CD4-positive, alpha-beta T cell treated with Interleukin-17A for 1 hour (primary cell): ENCODE measurements at regions not wholly inside any gene's neighbourhood (a gene's known extent, or its start where the extent isn't known, plus 50 kb on each side); places are given as distances from the start of the nearest gene placed in this dataset.
"Not testable (repeated sequence)": the region's sequence is repeated elsewhere in the genome, so short reads cannot be mapped to it uniquely, and the experiment has no call there.

Experiments used
- DNase-seq: peaks from one replicate; pipeline ENCODE4 v3.0.0-alpha.2; 2020

DNA sequence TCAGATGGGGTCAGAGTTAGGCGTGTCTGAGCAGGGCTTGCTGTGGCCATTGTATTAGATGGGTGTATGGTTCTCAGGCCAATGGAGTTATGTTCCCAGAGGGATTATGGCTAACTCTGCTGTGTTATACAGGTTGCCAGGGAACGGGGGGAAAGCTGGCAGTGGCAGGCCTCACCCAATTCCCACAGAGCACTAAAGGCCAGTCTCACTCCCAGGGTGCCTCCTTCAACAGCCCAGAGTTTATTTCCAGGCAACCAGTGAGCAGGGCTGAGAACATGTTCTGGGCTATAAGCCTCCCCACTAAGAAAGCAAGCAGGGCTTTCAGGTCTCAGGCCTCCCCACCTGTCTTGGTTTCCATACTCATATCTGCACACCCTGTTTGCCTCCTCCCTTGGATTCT lies 597.9 kb downstream of the ZNF608 start:
- DNase-seq = no peak

DNA sequence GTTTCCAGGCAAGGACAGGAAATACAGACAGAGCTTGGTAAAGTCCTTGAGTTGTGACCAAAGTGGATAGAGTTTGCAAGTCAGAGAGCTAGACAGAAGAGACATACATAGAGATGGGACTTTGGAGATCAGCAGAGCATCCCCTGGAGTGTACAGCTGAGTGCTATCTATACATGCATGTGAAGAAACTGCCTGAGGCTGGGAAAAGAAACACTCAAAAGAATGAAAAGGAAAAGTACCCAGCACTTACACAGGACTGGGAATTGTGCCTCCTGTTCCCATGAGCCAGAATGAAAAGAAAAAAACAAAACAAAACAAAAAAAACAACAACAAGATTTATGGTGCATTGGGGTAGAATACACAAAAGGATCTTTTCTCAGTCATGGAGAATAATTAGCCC lies 606.4 kb downstream of the ZNF608 start:
- no peak for DNase-seq

DNA sequence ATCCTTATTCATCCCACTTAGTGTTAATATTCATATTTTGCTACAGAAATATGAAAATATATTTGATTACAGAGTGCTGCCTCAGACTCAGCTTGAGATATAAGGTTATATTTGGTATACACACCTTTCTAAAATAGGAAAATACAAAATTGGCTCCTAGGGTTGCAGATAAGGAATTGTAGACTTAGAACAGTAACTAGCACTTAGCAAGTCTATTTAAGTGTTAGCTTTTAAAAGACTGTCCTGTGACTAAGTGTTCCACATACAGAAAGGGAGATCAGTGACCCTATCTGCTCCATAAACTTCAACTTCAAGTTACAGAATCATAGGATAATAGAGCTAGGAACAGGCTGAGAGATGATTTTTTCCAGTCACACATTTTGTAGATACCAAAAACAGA lies 607.0 kb downstream of the ZNF608 start:
- DNase-seq = no peak

DNA sequence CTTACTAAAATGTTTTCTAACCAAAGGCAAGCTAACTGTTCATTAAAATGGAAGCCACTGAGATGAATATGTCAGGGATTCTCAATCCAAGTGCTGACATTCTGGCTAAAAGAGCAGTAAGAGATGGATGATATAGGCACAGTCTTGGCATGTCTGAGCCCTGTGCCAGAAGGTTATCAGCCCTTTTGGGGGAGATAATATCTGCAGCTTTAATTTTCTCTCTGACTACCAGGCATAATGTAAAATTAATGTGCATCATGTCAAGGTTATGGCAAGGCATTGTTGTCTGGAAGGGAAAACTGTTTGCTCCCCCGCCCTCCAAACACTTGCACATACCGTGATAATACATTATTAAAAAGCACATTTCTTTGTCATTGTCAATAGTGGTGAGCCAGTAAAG lies 609.8 kb downstream of the ZNF608 start:
- no peak for DNase-seq

DNA sequence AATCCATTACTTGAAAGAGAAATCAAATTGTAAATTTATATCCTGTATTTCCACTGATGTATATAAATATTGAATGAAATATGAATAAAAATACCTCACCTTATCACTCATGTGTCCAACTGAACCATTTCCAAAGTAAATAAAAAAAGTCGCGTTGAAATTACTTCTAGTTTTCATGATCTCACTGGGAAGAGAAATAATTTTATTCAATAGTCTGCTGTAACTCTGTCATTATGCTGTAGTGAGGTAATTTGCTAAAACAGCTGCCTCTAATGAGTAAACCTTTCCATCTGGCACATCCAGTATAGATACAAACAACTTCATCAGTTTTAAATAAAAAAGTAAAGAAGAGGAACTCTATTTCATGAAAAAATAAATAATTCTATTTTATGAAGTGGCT lies 611.5 kb downstream of the ZNF608 start:
- DNase-seq = no peak

DNA sequence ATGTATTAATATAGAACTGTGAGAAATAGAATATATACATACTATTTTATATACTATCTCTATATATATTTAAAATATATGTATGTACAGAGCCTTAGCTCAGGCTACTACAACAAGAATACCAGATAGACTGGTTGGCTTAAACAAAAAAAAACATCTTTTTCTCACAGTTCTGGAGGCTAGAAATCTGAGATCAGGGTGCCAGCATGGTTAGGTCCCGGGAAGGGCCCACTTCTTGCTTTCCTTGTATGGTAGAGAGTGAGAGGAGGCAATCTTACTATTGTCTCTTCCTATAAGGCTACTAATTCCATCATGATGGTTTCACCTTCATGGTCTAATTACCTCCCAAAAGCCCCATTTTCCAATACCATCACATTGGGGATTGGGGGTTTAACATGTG lies 613.0 kb downstream of the ZNF608 start:
- DNase-seq = no peak

DNA sequence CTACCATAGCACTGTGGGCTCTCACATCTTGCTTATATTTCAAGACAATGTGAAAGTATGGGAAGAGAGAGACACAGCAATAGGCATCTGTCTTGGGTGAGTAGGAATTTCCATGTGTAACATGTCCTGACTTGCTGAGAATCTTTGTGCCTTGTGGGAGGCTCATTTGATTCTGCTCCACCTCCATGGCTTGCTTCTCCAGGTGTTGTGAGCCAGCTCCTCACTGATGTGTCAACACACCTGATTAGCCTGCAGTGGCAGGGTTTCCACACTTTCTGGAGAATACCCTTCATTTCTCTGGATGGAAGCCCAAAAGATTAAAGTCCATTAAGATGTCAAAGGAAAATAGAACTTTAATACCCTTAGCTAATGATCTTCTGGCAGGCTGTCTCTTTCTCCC lies 613.6 kb downstream of the ZNF608 start:
- DNase-seq = no peak

DNA sequence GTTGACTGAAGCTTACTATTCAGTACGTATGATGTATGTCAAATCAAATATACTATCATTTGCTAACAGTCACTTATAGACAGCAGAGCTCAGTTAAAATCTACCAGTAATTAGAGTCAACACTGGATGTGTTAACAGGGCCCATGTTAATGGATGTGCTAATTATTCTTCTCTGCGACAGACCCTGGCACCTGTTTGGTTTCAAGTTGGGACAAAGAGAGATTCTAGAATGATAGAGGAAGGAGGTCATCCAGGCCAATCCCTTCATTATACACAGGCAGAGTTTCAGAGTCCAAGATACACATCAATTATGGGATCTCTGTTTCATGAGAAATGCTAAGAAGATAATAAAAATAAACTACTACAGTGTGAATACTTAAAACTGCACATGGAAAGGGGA lies 615.0 kb downstream of the ZNF608 start:
- DNase-seq = no peak

DNA sequence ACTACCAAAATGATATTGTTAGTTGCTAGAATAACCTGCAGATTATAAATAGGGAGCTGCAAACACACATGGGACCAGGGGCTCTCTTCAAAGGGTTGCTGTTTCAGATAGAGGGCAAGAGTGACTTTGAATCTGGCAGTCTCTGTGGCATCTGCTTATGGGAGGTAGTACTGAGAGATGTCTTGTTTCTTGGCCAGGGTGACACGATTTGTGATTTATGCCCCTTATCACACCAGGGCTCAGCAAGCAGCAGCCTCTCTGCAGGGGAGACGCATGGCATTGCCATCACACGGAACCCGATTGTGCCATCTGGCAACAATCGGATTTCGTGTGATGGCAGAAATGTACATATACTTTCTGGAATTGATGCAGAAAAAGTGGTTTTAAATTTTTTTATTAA lies 615.6 kb downstream of the ZNF608 start:
- DNase-seq = no peak

DNA sequence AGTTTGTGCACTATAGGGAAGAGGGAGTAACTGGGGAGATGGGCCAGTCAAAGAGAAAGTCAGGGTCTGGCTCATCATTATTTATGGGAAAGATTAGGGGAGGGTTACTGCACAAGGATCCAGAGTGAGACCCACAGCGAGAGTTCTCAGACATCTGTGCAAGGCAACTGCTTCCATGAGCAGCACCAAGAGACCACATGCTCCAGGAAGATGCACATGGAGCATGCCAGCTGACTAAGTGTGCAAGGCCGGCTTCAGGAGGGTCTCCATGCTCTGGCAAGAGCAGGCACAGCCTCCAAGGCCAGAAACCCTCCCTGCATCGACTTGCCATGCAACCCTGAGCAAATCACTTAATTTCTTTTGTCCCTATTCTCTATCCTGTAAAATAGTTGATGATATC lies 616.9 kb downstream of the CSNK1G3 start:
- DNase-seq = no peak

DNA sequence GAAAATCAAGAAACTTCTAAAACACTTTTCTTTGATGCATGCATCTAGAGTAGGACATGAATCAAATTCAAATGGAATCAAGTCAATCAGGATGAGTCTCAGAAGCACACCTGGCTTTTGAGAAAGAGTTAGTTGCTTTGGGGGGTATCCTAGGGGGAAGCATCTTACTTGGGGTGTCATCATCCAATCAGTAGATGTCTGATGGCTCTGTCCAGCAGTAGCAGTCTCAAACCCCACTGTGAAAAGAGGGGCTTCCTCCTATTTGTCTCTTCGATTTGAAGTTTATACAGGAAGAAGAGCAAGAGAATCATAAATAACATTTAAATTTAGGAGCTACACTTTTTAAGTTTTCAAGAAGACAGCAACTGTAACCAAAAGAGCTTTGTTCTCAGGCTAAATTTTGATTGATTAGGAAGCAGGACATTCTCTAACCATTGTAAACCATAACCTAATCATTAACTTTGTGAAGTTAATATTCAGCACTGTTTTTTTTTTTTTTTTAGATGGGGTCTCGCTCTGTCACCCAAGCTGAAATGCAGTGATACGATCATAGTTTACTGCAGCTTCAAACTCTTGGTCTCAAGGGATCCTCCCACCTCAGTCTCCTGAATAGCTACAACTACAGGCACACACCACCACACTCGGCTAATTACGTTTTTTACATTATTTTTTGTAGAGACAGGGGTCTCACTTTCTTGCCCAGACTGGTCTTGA lies 614.7 kb downstream of the CSNK1G3 start:
- DNase-seq = no peak

DNA sequence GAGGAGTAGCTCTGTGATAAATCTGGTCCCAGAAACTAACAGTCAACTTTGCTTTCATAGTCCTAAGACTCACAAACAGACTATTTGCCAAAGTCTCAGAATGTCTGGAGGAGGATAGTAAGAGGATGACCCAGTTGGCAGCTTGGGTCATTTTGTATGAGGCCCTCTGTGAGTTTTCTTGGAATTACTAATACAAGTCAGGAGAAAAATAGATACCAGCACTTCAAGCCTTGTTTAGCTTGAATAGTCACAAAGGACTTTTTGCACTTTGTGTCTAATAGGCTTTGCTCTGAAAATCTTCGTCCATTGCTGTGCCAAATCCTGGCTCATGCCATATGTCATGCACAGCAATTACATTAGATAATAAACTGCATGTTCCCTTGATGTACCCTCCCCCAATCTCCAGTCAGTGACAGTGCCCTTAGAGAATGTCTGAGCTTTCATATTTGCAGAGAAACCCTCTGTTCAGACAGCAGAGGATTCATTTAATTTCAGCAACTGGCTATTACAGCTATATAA lies 612.8 kb downstream of the CSNK1G3 start:
- DNase-seq = no peak

DNA sequence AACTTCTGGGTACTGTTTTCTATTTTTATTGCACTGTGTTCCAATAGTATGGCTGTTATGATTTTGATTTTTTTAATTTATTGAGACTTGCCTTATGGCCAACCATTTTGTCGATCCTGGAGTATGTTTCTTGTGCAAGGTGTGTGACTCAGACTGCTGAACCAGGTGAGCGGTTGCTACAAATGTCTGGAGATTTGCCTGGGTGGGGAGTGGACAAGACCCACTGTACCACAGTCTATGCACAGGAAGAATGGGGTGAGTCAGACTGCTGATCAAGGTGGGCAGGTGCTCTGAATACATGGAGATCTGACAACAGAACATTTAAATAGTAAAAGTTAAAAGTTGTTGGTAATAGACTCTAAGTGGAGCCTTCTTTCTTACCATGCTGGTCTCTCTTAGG lies 609.2 kb downstream of the CSNK1G3 start:
- no peak for DNase-seq

DNA sequence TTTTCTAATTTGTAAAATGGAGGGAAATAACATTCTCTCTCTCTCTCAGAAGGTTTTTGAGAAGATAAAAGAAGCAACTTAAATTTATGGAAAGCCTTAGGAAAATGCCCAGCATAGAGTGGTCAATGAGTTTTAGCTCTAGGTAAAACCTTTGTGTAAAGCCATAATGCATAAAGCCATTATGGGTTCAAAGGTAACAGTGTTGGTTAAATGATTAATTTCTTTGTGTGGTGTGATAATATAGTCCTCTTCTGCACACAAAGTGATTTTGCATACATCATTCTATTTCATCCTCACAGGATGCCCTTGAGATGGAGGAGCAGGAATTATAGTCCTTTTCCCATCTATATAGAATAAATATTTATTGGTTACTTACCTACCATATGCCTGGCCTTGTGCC lies 602.9 kb downstream of the CSNK1G3 start:
- DNase-seq = no peak

DNA sequence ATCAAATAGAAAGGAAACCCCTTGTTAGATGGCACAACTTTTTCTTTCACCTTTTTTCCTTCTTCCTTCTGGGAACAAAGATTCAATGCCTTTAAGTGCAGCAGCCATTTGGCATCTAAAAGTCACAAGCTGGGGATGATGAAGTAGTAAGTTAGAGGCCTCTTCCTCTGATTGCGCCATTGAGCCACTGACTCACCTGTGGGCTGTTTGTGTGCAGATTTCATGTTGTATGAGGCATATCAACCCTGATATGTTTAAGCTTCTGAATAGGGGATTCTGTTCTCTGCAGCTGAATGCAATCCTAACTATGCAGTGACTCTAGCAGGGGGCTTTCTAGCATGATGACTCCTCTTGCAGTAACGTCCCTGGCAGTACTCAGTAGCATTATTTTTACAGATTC lies 599.9 kb downstream of the CSNK1G3 start:
- DNase-seq = no peak

DNA sequence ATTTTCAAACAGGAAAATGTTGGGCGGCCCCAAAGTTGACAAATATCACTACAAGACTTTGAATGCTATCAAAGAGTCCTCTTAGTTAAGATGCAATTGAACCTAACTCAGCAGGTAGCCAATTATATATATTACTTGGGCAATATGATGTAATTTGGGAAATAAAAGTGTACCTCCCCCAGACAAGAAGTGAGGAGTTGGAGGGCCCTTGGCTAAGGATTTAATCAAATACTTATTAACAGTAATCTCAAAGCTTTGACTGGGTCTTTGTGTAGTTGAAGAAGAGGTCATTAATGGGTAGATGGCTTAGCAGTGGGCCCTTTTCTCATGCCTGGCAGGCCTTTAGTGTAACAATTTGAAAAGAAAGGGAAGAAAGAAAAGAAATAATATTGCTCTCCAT lies 599.0 kb downstream of the CSNK1G3 start:
- no peak for DNase-seq

DNA sequence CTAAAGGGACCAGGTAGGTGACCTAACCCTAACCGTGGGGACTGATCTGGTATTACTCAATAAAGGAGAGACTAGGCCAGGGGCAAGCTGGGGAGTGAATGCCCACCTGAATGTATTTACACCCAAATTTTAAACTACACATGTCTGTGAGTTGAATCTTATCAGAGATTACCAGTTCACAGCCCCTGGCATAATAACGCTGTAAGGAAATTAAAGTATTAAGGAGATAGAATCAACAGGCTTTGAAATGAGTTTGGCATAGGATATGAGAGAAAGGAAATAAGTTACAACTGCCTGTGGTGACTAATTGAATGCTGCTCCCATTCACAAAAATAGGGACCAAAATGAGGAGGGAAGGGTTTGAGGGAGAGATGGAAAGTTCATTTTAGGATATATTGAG lies 593.3 kb downstream of the CSNK1G3 start:
- no peak for DNase-seq

DNA sequence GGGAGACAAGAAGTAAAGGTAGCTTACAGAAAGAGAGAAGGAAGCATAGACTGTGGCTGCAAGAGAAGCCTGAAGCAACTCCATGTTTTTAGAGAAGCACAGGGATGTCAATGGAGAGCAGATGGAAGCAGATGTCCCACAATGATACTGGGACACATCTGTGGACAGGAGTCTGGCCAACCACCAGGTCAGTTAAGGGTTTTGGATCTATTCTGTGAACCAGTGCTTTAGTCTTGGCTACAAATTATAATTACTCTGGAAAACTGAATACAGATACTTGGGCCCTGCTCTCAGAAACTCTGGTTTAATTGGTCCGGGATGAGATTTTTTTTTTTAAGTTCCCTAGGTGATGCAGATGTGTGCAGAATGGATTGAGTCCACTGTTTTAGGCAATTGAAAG lies 592.8 kb downstream of the CSNK1G3 start:
- DNase-seq = no peak

DNA sequence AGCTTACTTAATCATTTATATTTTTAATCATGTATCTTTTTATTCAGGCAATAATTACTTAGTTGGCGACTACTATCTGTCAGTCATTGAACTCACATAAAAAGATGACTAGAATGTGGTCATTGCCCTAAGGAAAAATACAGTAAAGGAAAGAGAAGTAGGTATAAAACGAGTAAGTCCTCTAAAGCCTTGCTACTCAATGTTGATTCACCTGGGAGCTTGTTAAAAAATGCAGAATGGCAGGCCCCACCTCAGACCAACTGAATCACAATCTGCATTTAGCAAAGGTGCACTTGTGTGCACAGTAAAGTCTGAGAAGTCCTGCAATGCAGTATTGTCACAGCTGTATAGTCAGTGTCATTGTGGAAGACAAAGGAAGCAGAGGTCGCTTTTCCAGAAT lies 592.4 kb downstream of the CSNK1G3 start:
- no peak for DNase-seq

DNA sequence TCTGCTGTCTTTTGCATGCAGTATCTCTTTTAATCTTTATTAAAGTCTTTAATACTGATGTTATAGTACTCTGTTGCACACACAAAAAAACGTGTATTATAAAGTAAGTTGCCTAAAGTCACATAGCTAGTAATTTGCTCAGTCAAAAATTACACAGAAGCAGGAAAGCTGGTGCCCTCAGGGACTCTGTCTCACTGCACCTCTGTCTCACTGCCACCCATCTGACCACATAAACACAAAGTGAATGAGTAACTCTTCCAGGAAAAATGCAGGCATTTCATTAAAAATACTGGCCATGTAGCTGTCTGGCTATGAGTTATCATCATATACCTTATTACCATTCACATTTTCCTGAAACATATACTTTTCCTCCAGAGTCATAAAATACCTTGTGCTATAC lies 591.7 kb downstream of the CSNK1G3 start:
- DNase-seq = no peak

DNA sequence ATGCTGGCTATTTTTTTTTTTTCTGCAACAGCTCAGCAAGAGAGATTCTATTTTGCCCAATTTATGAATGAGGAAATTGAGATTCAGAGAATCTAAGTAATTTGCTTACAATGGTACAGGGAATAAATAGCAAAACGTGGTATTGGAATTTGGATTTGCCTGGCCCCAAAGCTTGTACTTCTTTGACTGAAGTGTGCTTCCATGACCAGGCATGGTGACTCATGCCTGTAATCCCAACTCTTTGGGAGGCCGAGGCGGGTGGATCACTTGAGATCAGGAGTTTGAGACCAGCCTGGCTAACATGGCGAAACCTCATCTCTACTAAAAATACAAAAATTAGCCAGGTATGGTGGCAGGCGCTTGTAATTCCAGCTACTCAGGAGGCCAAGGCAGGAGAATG lies 591.1 kb downstream of the CSNK1G3 start:
- DNase-seq = not testable (repeated sequence)

DNA sequence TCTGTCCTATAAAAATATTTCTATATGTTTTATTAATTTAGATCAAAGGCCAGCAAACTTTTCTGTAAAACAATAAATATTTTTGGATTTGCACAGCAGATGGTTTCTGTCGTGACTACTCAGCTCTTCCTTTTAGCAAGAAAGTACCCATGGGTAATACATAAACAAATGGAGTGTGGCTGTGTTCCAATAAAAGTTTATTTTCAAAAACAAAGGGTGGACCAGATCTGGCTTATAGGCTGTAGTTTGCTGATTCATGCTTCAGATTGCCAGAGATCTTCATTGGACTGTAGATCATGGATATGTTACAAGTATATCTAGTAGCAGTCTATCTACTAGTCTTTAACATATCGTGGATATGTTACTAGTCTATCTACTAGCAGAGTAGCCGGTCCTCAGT lies 590.5 kb downstream of the CSNK1G3 start:
- no peak for DNase-seq

DNA sequence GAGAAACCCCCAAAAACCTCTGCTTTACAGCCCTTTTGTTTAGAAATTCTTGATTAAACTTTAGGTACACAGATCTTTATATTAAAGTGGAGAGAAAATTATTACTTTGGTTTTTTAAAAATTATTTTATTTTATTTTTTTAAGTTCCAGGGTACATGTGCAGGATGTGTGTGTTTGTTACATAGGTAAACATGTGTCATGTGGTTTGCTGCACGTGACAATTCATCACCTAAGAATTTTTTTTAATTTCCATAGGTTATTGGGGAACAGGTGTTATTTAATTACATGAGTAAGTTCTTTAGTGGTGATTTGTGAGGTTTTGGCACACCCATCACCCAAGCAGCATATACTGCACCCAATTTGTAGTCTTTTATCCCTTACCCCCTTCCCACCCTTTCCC lies 581.7 kb downstream of the CSNK1G3 start:
- no peak for DNase-seq

DNA sequence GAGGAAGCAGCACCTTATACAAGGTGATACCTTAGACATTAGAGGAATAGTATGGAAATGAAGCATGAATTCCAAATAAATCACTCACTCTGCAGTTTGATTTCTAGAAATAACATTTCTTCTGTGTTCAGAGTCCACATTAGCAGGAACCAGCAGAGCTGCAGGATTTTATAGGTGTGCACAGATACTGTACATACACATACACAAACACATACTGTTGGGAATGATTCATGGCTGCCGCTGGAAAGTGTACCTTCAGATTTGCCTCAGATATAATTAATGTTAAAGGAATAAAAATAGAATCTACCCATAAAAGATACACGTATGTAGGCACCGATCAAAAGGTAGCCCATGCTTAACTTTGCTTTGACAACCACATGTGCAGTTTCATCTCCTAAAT lies 578.1 kb downstream of the CSNK1G3 start:
- no peak for DNase-seq

DNA sequence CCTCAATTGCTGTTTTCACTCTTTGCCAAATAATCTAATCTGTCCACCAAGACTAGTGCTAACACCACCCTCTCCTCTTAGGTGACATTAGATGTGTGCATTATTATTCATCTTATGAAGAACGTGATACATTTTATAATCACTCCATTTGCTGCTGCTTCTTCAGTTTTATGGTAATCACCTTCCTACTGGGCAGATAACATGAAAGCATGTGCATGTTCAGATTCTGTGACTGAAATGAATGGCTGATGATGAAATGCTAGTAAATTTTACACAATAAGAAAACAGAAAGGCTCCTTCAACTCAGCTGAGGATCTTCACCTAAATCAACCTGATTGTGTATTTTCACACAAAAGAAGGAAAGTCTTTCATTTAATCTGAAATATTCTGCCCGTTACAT lies 577.6 kb downstream of the CSNK1G3 start:
- DNase-seq = no peak
